GM12892 (cell line): ENCODE measurements at regions not wholly inside any gene's neighbourhood (a gene's known extent, or its start where the extent isn't known, plus 50 kb on each side); places are given as distances from the start of the nearest gene placed in this dataset.

Source experiments
- DNase-seq: peaks from one replicate; pipeline ENCODE4 v3.0.0; 2011; ENCODE audit not compliant: insufficient read length
- FAIRE-seq: peaks from 2 replicates; lab custom pipeline; 2011; peaks lifted over from hg19 to GRCh38; lab: Jason Lieb, UNC
- POLR2A ChIP-seq: IDR thresholded peaks from 2 replicates; pipeline ENCODE4 v1.6.1; 2011; ENCODE audit warnings: low read depth, low read length, control low read depth
- POLR2AphosphoS5 ChIP-seq: IDR thresholded peaks from 2 replicates; pipeline ENCODE4 v1.6.1; 2011; ENCODE audit warnings: low read depth, low read length, control low read depth
- TAF1 ChIP-seq: IDR thresholded peaks from 2 replicates; pipeline ENCODE4 v1.6.1; 2011; ENCODE audit warnings: low read depth, mild to moderate bottlenecking, control low read depth, low read length, borderline replicate concordance

GRCh38 chr2:10978090-10978670 is 66.4 kb downstream of the KCNF1 start:
- TF ChIP-seq POLR2A (no peak), POLR2AphosphoS5 (no peak), TAF1 (no peak)
- DNase-seq (no peak), FAIRE-seq (no peak)

GRCh38 chr2:10980071-10980470 is 68.3 kb downstream of the KCNF1 start:
- TF ChIP-seq TAF1 (no peak), POLR2AphosphoS5 (no peak), POLR2A (no peak)
- FAIRE-seq (no peak), DNase-seq (no peak)

DNA sequence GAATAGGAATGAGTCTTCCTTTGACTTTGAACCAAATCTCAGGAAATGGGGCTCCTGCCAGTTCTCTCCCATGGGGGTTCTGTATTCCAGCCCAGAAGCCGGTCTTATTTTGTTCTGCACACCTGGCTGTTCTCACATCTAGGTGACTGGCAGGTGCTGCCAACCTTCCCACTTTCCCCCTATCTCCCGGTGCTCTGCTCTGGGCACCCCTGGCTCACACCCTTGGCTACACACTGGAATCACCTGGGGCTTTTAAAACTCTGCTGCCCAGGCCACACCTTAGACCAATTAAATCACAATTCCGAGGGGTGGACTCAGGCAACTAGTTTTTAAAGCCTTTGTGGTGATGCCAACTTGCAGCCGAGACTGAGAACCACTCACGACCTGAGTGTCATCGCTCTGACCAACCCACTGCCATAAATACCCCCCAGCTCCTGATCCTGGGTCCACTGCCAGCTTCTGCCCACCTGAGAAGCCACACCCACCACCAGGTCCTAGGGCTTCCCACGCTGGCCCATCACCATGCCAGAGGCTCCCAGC is 69.2 kb downstream of the KCNF1 start:
- FAIRE-seq (no peak), DNase-seq (no peak)
- TF ChIP-seq POLR2A (no peak), TAF1 (no peak), POLR2AphosphoS5 (no peak)

GRCh38 chr2:10981451-10981850 is 69.7 kb downstream of the KCNF1 start:
- FAIRE-seq (no peak), DNase-seq (no peak)
- no peak for TF ChIP-seq POLR2A
- no peak for TF ChIP-seq TAF1
- TF ChIP-seq POLR2AphosphoS5 = no peak

DNA sequence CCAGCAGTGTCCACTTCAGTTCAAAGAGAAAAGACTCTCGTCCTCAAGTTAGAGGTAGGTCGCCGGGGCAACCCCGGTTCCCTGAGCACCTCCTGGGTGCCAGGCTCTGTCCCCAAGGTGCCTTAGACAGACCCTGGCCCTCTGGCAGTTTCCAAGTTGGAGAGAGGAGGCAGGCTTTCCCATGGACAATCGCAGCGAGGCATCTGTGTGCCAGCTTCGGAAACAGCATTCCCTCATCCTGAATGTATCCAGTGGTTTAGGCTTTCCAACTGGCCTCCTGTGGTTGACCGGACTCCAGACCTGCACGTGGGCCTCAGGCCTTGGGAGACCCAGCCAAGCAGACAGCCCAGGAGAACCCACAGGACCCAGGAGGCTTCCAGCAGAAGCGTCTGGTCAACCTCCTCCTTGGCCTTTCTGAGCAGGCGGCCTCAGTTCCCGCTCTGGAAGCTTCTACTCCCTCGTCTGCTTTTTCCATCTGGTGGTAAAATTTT is 70.3 kb downstream of the KCNF1 start:
- FAIRE-seq = no peak

DNA sequence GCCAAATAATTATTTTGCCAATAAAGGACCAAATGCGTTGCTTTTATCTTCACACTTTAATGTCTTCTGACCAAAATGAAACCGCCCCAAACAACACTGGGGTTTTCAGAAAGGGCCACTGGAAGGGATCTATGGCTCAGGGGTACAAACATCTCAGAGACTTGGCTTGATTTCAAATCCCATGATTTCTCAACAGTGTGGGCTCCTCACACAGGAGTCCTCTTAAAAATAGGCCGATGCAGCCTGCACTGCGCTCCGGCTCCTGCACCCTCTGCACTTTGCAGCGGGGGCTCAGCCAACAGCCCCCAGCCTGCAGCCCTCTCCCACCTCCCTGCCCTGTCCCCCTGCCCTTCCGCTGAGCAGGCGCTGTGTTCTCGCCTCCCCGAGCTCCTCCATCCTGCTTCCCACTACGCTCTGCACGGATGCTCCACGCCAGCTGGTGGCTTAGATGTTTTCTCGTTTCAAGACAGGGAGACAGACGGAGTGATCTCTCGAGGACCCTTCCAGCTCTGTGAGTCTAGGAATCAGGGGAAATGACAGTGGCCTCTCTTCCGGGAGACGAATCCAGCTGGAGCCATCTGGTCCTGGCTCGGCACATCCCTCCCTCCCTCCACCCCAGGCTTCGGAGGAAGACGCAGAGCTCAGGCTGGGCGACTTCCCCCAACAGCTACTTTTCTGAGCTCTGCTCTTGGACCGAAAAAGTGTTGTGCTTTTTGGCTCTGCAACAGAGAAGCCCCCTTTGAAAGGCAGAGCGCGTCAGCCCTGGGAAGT is 71.4 kb downstream of the KCNF1 start:
- DNase-seq (no peak), FAIRE-seq (no peak)
- no peak for TF ChIP-seq TAF1
- TF ChIP-seq POLR2A = no peak
- TF ChIP-seq POLR2AphosphoS5 = no peak

More for the DNA sequence above, 70.3 kb downstream of the KCNF1 start:
- DNase-seq = no peak
- TF ChIP-seq POLR2AphosphoS5 = no peak
- TF ChIP-seq TAF1 = no peak
- TF ChIP-seq POLR2A = no peak

DNA sequence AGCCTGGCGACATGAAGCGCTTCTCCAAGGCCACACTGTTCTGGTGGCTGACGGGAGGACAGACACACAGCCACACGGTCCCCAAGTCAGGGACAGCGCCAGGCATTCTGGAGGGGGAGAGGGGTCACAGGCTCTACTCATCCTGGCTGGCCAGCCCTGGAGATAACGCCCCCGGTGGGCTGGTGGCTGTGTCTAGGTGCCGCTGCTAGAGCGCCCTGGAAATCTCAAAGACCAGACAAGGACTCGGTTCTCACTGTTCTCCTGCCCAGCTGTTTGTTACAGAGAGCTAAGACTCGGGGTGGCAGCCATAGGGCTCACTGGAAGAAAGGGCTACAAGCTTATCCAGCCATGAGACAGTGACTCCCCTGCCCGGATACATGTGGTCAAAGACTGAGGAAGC is 72.0 kb downstream of the KCNF1 start:
- no peak for FAIRE-seq
- TF ChIP-seq POLR2A = no peak
- no peak for TF ChIP-seq POLR2AphosphoS5
- no peak for TF ChIP-seq TAF1
- DNase-seq = no peak

DNA sequence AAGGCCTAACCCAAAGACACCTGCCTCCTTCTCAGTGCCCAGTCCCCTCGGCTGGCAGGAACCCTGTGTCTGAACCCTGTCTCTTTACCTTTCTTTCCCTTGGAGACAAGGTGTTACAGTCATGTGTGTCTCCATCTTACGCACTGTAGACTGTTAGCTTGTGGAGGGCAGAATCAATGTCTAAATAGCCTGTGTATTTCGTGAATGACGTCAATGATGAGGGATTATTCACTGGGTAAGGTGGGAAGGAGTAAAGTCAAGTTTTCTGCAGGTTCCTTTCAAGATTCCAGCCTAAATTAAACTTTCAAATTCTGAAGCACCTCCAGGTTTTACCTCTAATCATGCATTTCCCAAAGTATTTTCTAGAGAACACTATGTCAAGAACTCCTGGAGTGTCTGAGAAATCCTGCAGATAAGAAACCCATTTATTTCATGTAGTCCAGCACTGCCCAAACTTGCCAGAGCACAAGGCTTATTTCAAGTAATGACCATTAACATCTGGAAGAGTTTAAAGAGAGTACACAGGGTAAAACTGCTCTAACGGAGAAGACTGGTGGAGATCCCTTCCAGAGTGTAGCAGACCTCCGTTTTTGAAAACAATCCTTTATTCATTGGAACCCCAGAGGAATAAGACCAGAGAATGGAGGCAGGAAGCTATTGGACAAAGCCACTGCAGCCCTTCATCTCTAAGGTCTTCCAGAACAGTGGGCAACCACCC is 72.8 kb downstream of the KCNF1 start:
- FAIRE-seq (no peak), DNase-seq (no peak)
- no peak for TF ChIP-seq POLR2AphosphoS5
- TF ChIP-seq POLR2A = no peak
- no peak for TF ChIP-seq TAF1

GRCh38 chr2:10985260-10985659 is 73.5 kb downstream of the KCNF1 start:
- FAIRE-seq = no peak
- TF ChIP-seq POLR2AphosphoS5 (no peak), TAF1 (no peak), POLR2A (no peak)
- DNase-seq = no peak

DNA sequence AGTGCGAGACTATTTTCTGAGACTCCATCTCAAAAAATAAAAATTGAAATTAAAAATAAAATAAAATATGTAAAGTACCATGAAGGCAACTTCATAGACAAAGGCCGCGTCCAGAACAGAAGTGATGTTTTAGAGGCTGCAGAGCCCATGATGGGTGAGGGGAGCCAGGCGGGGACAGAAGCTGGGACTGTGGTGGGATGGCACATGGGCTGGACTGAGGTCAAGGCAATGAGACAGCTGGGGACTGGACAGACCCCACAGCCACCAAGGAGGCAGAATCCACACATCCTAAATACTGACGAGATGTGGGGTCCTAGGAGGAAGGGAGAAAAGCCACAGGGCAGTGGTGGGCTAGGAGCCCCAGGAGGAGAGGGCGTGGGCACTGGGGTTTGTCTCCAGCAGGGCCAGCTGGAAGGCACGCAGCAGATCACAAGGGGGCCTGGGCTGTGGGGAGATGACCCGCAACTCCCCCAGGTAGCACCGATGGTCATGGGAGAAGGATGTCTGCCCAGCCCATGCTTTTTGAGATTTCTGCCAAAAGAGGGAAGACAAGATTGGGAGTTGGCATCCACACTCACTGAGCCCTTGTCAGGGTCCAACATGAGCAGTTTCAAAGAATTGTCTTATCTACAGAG is 74.3 kb downstream of the KCNF1 start:
- no peak for DNase-seq
- no peak for TF ChIP-seq TAF1
- TF ChIP-seq POLR2A = no peak
- TF ChIP-seq POLR2AphosphoS5 = no peak
- no peak for FAIRE-seq

DNA sequence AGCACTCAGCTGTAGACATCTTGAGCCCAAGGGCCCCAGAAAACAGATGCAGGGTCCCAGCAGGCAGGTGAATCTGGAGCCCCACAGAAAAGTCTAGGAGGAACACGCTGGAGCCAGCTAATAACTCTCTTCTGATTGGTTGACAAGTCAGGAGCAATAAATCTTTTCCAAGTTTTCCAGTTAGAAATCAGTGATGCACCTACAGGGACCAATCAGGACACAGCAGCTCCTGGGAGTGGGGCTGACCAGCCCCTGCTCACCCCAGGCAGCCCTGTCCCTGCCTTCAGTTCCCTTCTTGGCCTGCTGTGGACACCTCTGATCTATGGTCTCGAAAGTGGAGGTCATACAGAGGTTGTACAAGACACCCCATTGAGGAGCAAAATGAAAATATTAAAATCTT is 75.7 kb downstream of the KCNF1 start:
- DNase-seq (no peak), FAIRE-seq (no peak)
- TF ChIP-seq POLR2A (no peak), POLR2AphosphoS5 (no peak), TAF1 (no peak)
